ENCODE measurements at regions not wholly inside any gene's neighbourhood (a gene's known extent, or its start where the extent isn't known, plus 50 kb on each side); places are given as distances from the start of the nearest gene placed in this dataset.

DNA sequence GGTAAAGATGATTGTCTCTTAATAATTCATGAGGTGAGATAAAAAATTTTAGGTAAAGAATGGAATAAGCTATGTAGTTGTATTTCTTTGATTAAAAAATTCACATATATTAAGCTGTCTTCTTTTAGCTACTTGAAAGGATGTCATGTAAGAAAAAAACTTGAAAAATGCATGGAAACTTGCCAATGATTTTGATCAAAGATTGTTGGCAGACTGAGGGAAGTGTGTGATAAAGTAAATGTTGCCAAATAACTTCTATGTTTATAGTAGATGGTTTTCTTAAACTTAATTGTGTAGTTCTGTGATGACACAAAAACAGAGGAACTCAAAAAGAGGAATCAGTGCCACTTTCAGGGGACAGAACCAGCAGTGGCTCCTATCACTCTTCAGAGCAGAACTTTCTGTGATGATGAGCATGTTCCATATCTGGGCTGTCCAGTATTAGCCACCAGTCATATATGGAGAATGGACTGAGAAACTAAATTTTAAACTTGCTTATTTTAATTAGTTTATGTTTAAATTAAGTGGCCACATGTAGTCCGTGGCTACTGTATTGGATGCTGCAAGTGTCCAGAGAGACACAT lies 51.9 kb upstream of the SLC38A11 start:
- TF ChIP-seq, protein P1, sequence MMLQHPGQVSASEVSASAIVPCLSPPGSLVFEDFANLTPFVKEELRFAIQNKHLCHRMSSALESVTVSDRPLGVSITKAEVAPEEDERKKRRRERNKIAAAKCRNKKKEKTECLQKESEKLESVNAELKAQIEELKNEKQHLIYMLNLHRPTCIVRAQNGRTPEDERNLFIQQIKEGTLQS (IDR thresholded peaks at IDR 0.05): no peak
- TF ChIP-seq NR2F2 (IDR thresholded peaks at IDR 0.05): no peak
- TF ChIP-seq, protein P2, sequence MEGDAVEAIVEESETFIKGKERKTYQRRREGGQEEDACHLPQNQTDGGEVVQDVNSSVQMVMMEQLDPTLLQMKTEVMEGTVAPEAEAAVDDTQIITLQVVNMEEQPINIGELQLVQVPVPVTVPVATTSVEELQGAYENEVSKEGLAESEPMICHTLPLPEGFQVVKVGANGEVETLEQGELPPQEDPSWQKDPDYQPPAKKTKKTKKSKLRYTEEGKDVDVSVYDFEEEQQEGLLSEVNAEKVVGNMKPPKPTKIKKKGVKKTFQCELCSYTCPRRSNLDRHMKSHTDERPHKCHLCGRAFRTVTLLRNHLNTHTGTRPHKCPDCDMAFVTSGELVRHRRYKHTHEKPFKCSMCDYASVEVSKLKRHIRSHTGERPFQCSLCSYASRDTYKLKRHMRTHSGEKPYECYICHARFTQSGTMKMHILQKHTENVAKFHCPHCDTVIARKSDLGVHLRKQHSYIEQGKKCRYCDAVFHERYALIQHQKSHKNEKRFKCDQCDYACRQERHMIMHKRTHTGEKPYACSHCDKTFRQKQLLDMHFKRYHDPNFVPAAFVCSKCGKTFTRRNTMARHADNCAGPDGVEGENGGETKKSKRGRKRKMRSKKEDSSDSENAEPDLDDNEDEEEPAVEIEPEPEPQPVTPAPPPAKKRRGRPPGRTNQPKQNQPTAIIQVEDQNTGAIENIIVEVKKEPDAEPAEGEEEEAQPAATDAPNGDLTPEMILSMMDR (IDR thresholded peaks at IDR 0.05; ENCODE audit: low read depth, low read length, missing input control): no peak
- TF ChIP-seq EGR1 (IDR thresholded peaks at IDR 0.05; ENCODE audit: low read depth in 2 of 2): no peak
- TF ChIP-seq, protein P3, sequence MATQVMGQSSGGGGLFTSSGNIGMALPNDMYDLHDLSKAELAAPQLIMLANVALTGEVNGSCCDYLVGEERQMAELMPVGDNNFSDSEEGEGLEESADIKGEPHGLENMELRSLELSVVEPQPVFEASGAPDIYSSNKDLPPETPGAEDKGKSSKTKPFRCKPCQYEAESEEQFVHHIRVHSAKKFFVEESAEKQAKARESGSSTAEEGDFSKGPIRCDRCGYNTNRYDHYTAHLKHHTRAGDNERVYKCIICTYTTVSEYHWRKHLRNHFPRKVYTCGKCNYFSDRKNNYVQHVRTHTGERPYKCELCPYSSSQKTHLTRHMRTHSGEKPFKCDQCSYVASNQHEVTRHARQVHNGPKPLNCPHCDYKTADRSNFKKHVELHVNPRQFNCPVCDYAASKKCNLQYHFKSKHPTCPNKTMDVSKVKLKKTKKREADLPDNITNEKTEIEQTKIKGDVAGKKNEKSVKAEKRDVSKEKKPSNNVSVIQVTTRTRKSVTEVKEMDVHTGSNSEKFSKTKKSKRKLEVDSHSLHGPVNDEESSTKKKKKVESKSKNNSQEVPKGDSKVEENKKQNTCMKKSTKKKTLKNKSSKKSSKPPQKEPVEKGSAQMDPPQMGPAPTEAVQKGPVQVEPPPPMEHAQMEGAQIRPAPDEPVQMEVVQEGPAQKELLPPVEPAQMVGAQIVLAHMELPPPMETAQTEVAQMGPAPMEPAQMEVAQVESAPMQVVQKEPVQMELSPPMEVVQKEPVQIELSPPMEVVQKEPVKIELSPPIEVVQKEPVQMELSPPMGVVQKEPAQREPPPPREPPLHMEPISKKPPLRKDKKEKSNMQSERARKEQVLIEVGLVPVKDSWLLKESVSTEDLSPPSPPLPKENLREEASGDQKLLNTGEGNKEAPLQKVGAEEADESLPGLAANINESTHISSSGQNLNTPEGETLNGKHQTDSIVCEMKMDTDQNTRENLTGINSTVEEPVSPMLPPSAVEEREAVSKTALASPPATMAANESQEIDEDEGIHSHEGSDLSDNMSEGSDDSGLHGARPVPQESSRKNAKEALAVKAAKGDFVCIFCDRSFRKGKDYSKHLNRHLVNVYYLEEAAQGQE (IDR thresholded peaks at IDR 0.05): no peak
- no peak for TF ChIP-seq TAF1 (conservative IDR thresholded peaks at IDR 0.05)
- TF ChIP-seq RXRA (IDR thresholded peaks at IDR 0.05): no peak
- TF ChIP-seq, protein P4, sequence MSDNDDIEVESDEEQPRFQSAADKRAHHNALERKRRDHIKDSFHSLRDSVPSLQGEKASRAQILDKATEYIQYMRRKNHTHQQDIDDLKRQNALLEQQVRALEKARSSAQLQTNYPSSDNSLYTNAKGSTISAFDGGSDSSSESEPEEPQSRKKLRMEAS (IDR thresholded peaks at IDR 0.05): no peak
- TF ChIP-seq SP1 (IDR thresholded peaks at IDR 0.05): no peak

Measured in liver (tissue), 3 donors.